ENCODE measurements at regions not wholly inside any gene's neighbourhood (a gene's known extent, or its start where the extent isn't known, plus 50 kb on each side); places are given as distances from the start of the nearest gene placed in this dataset.

GRCh38 chr9:80369641-80370040 lies 797.9 kb downstream of the TLE4 start:
- H3K18ac ChIP-seq (ENCODE audit: insufficient read length, low read depth, low read length) = no peak overlapping the region
- H3K9me3 ChIP-seq (ENCODE audit: control insufficient read depth, low read depth, low read length) = no peaks in the 10 kb centered on the region

More at GRCh38 chr9:80369641-80370040, 797.9 kb downstream of the TLE4 start:
- Histone ChIP-seq H3T11ph (ENCODE audit: low read length) (no peak overlapping the region), H2BK20ac (ENCODE audit: low read depth, low read length, poor library complexity, severe bottlenecking) (no peak overlapping the region), H2BK12ac (ENCODE audit: insufficient read length, low read depth, low read length) (no peak overlapping the region), H3K23ac (ENCODE audit: insufficient read length, low read depth, low read length) (no peak overlapping the region), H3K56ac (ENCODE audit: insufficient read length, low read depth, low read length) (no peak overlapping the region), H2AK5ac (ENCODE audit: insufficient read length, low read length) (no peak overlapping the region), H3K27me3 (ENCODE audit: insufficient read depth, low read length) (no peaks in the 10 kb centered on the region), H3K79me2 (ENCODE audit: insufficient read depth, low read length) (no peaks in the 10 kb centered on the region), H3K4me1 (ENCODE audit: insufficient read depth, low read length) (no peaks in the 10 kb centered on the region; the same call in 1 of the 2 replicates), H2BK120ac (ENCODE audit: low read depth, low read length, poor library complexity, severe bottlenecking) (no peak overlapping the region), H4K8ac (replicated peaks; ENCODE audit: insufficient read length, low read depth, low read length) (no peak overlapping the region), H2BK5ac (ENCODE audit: insufficient read length, low read length) (no peak overlapping the region), H2AFZ (ENCODE audit: low read length) (no peak overlapping the region), H4K5ac (ENCODE audit: insufficient read length, low read depth, low read length) (no peak overlapping the region), H3K4me2 (ENCODE audit: insufficient read depth, insufficient read length, low read length) (no peak overlapping the region), H3K79me1 (ENCODE audit: insufficient read depth, low read depth, low read length, poor library complexity, severe bottlenecking) (no peaks in the 10 kb centered on the region), H3K9ac (ENCODE audit: extremely low read depth, insufficient read length, low read length) (no peak overlapping the region), H3K14ac (ENCODE audit: insufficient read depth, low read length) (no peak overlapping the region), H2BK15ac (ENCODE audit: low read depth, low read length) (no peak overlapping the region), H3K23me2 (ENCODE audit: insufficient read length, low read depth, low read length, poor library complexity, severe bottlenecking) (no peaks in the 10 kb centered on the region), H3K27ac (ENCODE audit: insufficient read length, low read depth, low read length) (no peak overlapping the region), H3K4ac (ENCODE audit: low read depth, low read length) (no peak overlapping the region), H4K91ac (ENCODE audit: insufficient read length, low read depth, low read length) (no peak overlapping the region), H4K20me1 (ENCODE audit: control insufficient read depth, insufficient read depth, insufficient read length) (no peaks in the 10 kb centered on the region)
- Mint-ChIP-seq H3K9me3 (peaks cover 3 to 7% of the 10 kb centered on the region in 2 experiments; a peak in 3 of 5 replicates), H3K36me3 (ENCODE audit: insufficient read depth in 1 of 3, low read depth in 3 of 3) (peaks cover 0 to 6% (median 0%) of the 10 kb centered on the region in 3 experiments; a peak in 4 of 7 replicates), H3K4me3 (no peak overlapping the region), H3K27me3 (ENCODE audit: low read depth) (no peaks in the 10 kb centered on the region), H3K4me1 (peaks cover 15 to 16% of the 10 kb centered on the region in 2 experiments), H3K27ac (no peak overlapping the region)
- WGBS (ENCODE audit: extremely low coverage, insufficient read length, low lambda C conversion rate) = no CpG with 5 or more reads among the region's 2 CpGs
- DNase-seq = no peak
- TF ChIP-seq, protein P1, sequence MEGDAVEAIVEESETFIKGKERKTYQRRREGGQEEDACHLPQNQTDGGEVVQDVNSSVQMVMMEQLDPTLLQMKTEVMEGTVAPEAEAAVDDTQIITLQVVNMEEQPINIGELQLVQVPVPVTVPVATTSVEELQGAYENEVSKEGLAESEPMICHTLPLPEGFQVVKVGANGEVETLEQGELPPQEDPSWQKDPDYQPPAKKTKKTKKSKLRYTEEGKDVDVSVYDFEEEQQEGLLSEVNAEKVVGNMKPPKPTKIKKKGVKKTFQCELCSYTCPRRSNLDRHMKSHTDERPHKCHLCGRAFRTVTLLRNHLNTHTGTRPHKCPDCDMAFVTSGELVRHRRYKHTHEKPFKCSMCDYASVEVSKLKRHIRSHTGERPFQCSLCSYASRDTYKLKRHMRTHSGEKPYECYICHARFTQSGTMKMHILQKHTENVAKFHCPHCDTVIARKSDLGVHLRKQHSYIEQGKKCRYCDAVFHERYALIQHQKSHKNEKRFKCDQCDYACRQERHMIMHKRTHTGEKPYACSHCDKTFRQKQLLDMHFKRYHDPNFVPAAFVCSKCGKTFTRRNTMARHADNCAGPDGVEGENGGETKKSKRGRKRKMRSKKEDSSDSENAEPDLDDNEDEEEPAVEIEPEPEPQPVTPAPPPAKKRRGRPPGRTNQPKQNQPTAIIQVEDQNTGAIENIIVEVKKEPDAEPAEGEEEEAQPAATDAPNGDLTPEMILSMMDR (conservative IDR thresholded peaks at IDR 0.05) = no peak

Measured in H9 (cell line).